ENCODE measurements at regions not wholly inside any gene's neighbourhood (a gene's known extent, or its start where the extent isn't known, plus 50 kb on each side); places are given as distances from the start of the nearest gene placed in this dataset.

GRCh38 chr6:37555040-37555781 lies 55.5 kb upstream of the CCDC167 start:
- no peak for DNase-seq

DNA sequence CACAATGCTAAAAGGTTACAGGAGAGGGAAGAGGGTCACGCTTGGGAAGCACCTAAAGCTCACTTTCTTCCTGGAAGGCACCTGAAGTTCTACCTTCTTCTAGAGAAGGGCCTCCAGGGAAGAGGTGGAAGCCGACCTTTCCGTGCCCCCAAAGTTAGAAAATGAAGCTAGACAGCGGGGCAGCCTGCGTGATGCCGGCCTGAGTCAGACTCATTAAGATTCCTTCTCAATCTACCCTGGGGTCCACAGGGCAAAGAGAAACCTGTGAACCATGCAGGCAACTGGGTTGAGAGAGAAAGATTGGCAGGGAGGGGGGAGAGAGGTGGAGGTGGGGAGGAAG lies 54.8 kb upstream of the CCDC167 start:
- no peak for DNase-seq

GRCh38 chr6:37552267-37552666 lies 52.6 kb upstream of the CCDC167 start:
- DNase-seq, result no peak

DNA sequence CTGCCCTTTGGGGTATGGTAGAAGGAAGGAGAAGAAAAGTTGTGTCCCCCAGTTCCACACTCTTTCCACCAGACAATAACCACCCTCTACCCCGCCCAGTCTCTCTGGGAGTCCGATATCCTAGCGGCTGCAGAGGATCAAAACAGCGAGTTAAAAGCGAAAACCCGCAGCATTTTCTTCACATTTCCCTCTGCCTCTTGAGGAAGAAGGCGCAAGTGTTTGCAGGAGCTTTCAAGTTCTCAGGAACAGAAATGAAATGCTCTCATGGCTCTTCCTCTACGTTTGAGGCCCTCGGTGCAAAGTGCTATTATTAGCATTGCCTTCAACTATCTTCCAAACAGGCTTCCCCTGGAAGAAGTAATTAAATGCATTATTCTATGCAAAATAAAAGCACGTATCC lies 52.2 kb upstream of the CCDC167 start:
- no peak for DNase-seq

DNA sequence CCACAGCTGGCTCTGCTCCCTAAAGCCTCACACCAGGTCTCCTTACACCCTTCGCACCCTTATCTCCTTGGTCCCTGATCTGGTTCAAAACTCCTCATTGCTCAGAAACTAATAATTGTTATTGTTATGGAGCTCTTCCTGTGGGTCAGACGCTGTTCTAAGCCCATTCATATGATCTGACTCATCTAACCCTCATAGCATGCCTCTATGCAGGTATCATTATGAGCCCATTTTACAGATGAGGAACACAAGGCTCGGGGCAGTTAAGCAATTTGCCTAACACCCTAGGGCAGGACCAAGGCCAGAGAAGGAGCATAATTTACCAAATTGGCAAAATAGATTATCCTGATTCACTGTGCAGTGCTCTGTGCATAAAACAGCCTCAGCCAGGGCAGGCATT lies 51.8 kb upstream of the CCDC167 start:
- no peak for DNase-seq

GRCh38 chr6:37551002-37551401 lies 51.3 kb upstream of the CCDC167 start:
- no peak for DNase-seq

GRCh38 chr6:37550191-37550831 lies 50.6 kb upstream of the CCDC167 start:
- DNase-seq, result no peak

DNA sequence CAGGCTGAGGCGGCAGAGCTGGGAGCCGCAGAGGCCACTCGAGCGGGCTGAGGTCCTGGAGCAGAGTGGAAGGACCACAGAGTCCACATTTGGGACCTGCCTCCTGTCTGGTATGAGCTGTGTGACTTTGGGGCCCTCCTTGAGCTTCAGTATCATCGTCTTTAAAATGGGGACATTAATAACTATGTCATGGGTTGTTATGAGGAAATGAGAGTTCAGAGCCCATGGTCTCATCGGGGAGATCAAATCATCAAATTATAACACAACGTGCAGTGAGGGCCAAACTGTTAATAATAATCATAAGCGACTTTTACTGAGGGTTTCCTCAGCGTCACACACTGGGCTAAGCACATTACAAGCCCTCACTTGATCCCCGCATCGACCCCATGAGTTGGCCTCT lies 49.9 kb upstream of the CCDC167 start:
- DNase-seq, result no peak
